Fibroblast of villous mesenchyme (primary cell): ENCODE measurements at regions not wholly inside any gene's neighbourhood (a gene's known extent, or its start where the extent isn't known, plus 50 kb on each side); places are given as distances from the start of the nearest gene placed in this dataset.

ENCODE experiments used
- DNase-seq: peaks from one replicate; pipeline ENCODE4 v3.0.0-alpha.2; 2010; ENCODE audit warnings: low read depth
- H3K4me3 ChIP-seq: 2 replicates; pipeline ENCODE4 v1.5.1; 2011; ENCODE audit warnings: low read depth, mild to moderate bottlenecking, low read length
- TF ChIP-seq, protein P1 (sequence below): IDR thresholded peaks from 2 replicates; pipeline ENCODE4 v1.5.1; 2012; ENCODE audit warnings: low read depth, mild to moderate bottlenecking, low read length; ENCODE audit not compliant: insufficient read depth

DNA sequence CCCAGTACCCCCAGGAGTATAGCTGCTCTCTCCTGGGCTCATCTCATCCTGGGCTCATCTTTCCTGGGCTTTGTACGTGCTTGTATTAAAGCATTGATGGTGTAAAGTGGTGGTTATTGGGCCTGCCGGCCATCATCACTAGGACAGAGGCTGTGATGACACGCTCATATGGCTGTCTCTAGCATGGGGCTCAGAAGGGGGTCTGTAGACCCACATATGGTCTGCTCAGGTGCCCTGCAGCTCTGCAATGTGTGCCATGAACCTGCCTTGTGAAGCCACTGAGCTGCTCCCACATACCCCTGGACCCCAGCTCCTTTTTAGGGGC is 143.4 kb downstream of the CDC5L start:
- TF ChIP-seq, protein P1, sequence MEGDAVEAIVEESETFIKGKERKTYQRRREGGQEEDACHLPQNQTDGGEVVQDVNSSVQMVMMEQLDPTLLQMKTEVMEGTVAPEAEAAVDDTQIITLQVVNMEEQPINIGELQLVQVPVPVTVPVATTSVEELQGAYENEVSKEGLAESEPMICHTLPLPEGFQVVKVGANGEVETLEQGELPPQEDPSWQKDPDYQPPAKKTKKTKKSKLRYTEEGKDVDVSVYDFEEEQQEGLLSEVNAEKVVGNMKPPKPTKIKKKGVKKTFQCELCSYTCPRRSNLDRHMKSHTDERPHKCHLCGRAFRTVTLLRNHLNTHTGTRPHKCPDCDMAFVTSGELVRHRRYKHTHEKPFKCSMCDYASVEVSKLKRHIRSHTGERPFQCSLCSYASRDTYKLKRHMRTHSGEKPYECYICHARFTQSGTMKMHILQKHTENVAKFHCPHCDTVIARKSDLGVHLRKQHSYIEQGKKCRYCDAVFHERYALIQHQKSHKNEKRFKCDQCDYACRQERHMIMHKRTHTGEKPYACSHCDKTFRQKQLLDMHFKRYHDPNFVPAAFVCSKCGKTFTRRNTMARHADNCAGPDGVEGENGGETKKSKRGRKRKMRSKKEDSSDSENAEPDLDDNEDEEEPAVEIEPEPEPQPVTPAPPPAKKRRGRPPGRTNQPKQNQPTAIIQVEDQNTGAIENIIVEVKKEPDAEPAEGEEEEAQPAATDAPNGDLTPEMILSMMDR = no peak
- H3K4me3 ChIP-seq = no peak overlapping the region
- DNase-seq = no peak

DNA sequence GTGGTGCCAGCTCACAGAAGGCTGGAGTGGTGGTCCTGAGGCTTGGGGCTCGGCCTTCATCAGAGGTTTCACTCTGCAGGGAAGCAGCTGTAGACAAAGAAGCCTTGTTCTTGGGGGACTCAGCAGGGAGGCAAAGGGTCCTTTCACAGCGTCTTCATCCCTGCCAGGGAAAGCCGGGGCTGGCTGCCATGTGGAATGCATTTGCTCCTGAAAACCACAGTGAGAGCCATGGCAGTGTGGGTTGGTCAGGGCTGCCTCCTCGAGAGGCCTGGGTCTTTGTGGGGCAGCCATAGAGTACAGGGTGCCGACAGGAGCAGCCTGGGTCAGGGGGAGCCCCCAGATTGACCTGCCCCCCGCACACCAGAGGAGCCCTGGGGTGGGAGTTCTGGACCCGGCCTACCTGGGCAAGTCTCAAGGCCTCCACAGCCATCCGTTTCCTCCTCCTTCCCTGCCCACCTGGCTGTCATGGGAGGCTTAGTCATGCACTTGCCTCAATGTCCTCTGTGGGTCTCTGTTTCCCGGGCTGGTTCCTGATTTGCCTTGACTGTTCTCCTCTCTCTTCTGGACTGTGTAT is 144.0 kb downstream of the CDC5L start:
- no peak overlapping the region for H3K4me3 ChIP-seq
- DNase-seq = no peak
- TF ChIP-seq, protein P1 = no peak

DNA sequence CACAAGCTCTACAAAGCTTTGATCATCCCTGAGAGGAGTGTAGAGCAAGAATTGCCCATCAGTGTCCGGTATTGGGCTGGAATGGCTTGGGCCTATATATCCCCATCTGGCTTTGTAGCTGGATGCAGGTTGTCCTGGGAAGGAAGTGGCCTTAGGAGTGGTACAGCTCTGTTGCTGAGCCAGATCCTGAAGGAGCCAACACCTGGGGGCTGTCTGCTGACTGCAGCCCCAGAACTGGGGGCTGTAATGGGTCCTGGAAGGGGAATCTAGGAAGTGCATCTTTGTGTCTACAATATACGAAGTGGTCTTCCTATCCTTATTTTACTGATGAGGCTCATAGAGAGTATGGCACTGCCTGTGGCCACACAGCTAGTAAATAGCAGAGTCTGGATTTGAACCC is 145.9 kb downstream of the CDC5L start:
- H3K4me3 ChIP-seq = no peak overlapping the region
- DNase-seq = no peak
- TF ChIP-seq, protein P1 = no peak

DNA sequence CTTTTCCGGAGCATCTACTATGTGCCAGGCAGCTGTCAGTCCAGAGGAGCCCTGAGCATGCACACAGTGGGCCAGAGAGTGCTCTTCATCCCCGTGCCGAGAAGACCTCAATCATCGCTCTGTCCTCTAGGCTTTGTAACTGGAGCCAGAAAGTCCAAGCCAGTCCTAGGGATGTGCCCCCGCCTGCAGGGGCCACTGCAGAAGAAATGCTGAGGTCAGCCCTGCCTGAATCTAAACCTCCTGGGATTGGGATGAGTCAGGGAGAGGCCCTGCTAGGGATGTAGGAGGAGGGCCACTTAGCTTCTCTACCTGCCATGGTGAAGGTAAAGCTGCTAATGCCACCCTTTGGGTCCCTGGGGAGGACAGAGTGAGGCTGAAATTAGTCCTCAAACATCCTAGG is 146.8 kb downstream of the CDC5L start:
- TF ChIP-seq, protein P1 = no peak
- no peak for DNase-seq
- no peak overlapping the region for H3K4me3 ChIP-seq

DNA sequence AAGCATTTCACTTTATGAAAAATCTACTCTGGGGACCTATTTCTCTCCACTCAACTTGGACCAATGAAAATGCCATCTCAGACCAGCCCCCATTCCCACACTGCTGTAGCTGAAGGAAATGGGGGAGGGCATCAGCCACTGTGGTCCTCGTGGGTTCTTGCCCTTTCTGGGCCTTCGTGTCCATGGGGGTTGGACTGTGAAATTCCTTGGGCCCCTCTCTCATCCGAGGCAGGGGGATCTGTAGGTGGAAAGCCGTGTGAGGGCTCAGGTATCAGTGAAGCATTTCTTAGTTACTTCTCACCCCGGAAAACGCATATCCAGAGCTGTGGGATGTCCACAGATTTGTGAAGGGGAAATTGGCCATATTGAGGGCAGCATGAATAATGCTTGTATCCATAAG is 147.9 kb downstream of the CDC5L start:
- TF ChIP-seq, protein P1 = no peak
- no peak overlapping the region for H3K4me3 ChIP-seq
- DNase-seq = no peak

DNA sequence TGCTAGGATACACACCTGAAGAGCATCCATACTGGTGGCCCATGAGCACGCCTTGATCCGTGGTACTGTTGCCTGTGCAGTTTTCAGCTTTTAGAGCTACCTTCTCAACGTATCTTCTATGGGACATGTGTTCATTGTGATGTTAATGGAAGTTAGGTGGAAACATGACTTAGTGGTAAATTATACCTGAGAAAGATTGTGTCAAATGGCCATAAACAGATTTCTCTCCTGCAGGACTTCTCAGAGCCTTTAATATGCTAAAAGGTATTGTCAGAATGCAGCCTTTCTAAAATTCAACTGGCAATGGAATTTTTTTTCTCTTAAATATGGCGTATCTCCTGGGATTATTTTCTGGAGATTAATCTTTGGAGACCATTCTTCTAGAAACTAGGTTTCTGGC is 148.5 kb downstream of the CDC5L start:
- no peak overlapping the region for H3K4me3 ChIP-seq
- TF ChIP-seq, protein P1 = no peak
- no peak for DNase-seq

DNA sequence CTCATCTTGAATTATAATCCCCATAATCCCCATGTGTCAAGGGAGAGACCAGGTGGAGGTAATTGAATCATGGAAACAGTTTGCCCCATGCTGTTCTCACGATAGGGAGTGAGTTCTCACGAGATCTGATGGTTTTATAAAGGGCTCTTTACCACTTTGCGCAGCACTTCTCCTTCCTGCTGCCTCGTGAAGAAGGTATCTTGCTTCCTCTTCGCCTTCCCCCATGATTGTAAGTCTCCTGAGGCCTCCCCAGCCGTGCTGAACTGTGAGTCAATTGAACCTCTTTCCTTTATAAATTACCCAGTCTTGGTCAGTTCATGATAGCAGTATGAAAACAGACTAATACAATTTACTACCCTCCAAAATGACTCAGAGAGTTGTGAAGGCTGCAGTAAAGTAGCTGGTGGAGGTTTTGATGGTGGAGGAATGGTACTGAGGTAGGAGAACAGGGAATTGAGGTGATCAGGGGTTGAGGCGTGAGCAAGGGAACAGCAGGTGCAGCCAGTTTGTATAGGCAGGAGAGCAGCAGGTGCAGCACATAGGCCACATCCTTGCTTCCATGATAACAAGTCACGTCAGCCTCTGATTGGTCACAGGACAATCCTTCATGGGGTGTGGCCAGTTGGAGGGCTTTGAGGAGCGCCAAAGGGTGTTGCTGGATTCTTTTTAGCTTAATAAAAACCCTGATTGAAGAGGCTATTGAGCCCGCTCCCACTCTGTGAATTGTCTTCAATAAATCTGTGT is 150.0 kb downstream of the CDC5L start:
- DNase-seq = no peak
- no peak overlapping the region for H3K4me3 ChIP-seq
- TF ChIP-seq, protein P1 = no peak
